ENCODE measurements at regions not wholly inside any gene's neighbourhood (a gene's known extent, or its start where the extent isn't known, plus 50 kb on each side); places are given as distances from the start of the nearest gene placed in this dataset.

DNA sequence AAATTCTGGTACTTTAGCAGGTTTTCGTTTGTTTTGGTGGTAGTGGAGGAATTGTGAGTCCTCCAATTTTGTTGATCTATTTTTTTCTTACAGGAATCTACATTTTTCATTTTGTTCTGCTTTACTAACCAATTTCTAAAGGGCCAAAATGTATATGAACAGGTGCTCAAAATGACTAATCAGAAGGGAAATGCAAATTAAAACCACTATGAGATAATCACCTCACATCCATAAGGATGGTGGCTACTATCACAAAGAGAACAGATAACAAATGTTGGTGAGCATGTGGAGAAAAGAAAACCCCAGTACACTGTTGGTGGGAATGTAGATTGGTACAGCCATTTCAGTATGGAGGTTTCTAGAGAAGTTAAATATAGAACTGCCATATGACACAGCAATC lies 134.2 kb downstream of the LMO4 start:
- no peaks in the 10 kb centered on the region for H3K36me3 ChIP-seq (ENCODE audit: insufficient read depth, low read length)
- no peaks in the 10 kb centered on the region for H3K4me1 ChIP-seq (ENCODE audit: insufficient read depth, low read length)
- Mint-ChIP-seq H3K9me3 (ENCODE audit: unreplicated experiment) (peaks cover 6% of the 10 kb centered on the region), H3K4me1 (ENCODE audit: low read depth, unreplicated experiment) (no peaks in the 10 kb centered on the region), H3K27me3 (ENCODE audit: low read depth, unreplicated experiment) (no peaks in the 10 kb centered on the region), H3K4me3 (ENCODE audit: unreplicated experiment) (no peak overlapping the region), H3K27ac (ENCODE audit: unreplicated experiment) (no peak overlapping the region), H3K36me3 (ENCODE audit: low read depth, unreplicated experiment) (no peaks in the 10 kb centered on the region)
- no peak for FAIRE-seq
- no peak for TF ChIP-seq EZH2 (IDR thresholded peaks at IDR 0.05; ENCODE audit: insufficient read depth, low read length)
- TF ChIP-seq, protein P1, sequence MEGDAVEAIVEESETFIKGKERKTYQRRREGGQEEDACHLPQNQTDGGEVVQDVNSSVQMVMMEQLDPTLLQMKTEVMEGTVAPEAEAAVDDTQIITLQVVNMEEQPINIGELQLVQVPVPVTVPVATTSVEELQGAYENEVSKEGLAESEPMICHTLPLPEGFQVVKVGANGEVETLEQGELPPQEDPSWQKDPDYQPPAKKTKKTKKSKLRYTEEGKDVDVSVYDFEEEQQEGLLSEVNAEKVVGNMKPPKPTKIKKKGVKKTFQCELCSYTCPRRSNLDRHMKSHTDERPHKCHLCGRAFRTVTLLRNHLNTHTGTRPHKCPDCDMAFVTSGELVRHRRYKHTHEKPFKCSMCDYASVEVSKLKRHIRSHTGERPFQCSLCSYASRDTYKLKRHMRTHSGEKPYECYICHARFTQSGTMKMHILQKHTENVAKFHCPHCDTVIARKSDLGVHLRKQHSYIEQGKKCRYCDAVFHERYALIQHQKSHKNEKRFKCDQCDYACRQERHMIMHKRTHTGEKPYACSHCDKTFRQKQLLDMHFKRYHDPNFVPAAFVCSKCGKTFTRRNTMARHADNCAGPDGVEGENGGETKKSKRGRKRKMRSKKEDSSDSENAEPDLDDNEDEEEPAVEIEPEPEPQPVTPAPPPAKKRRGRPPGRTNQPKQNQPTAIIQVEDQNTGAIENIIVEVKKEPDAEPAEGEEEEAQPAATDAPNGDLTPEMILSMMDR (IDR thresholded peaks at IDR 0.05; ENCODE audit: insufficient read depth, low read depth, low read length) = no peak
- no peak overlapping the region for H3K9ac ChIP-seq (ENCODE audit: low read length)
- H3K4me3 ChIP-seq (ENCODE audit: insufficient read depth, low read depth, low read length) = no peak overlapping the region
- no peak for DNase-seq (ENCODE audit: low read depth)
- no peak overlapping the region for H3K27ac ChIP-seq (ENCODE audit: low read depth, low read length)
- no peak overlapping the region for H3K4me2 ChIP-seq (ENCODE audit: low read length)
- no peaks in the 10 kb centered on the region for H3K27me3 ChIP-seq (ENCODE audit: insufficient read depth, low read length)
- no peaks in the 10 kb centered on the region for H3K9me3 ChIP-seq (ENCODE audit: insufficient read depth, low read depth, low read length)
- H3K79me2 ChIP-seq (ENCODE audit: insufficient read depth, low read length) = no peaks in the 10 kb centered on the region
- H4K20me1 ChIP-seq (ENCODE audit: insufficient read depth, low read length) = no peaks in the 10 kb centered on the region
- H2AFZ ChIP-seq (ENCODE audit: low read depth, low read length) = no peak overlapping the region

DNA sequence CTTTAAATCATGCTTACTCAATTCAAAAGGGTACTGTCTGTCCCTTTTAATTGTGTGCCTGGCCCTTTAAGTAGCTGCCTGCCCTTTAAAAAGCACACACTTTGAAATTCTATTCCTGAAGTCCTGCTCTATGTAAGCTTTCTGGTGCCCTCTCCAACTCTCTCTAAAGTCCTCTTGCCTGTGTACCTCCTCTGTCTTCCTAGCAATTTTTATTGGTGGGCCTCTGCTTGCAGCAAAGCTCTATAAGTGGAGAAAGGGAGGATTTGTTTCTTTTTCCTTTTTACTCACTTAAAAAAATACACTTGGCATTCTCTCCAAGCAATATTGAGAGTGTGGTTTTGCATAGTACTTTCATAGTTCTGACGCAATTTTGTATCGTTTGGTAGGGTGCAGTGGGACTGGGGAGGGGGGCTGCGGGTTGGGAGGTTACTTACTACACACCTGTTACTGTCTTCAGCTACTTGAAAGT lies 135.4 kb downstream of the LMO4 start:
- no peak overlapping the region for H3K4me3 ChIP-seq (ENCODE audit: insufficient read depth, low read depth, low read length)
- no peaks in the 10 kb centered on the region for H3K79me2 ChIP-seq (ENCODE audit: insufficient read depth, low read length)
- H3K27ac ChIP-seq (ENCODE audit: low read depth, low read length) = no peak overlapping the region
- TF ChIP-seq, protein P1 (IDR thresholded peaks at IDR 0.05; ENCODE audit: insufficient read depth, low read depth, low read length) = no peak
- TF ChIP-seq EZH2 (IDR thresholded peaks at IDR 0.05; ENCODE audit: insufficient read depth, low read length) = no peak
- H3K36me3 ChIP-seq (ENCODE audit: insufficient read depth, low read length) = no peaks in the 10 kb centered on the region
- H3K27me3 Mint-ChIP-seq (ENCODE audit: low read depth, unreplicated experiment) = no peaks in the 10 kb centered on the region
- H3K4me2 ChIP-seq (ENCODE audit: low read length) = no peak overlapping the region
- H3K4me3 Mint-ChIP-seq (ENCODE audit: unreplicated experiment) = no peak overlapping the region
- H3K4me1 Mint-ChIP-seq (ENCODE audit: low read depth, unreplicated experiment) = no peaks in the 10 kb centered on the region
- no peaks in the 10 kb centered on the region for H3K36me3 Mint-ChIP-seq (ENCODE audit: low read depth, unreplicated experiment)
- H3K9ac ChIP-seq (ENCODE audit: low read length) = no peak overlapping the region
- DNase-seq (ENCODE audit: low read depth) (no peak), FAIRE-seq (no peak)
- no peaks in the 10 kb centered on the region for H4K20me1 ChIP-seq (ENCODE audit: insufficient read depth, low read length)
- no peaks in the 10 kb centered on the region for H3K9me3 ChIP-seq (ENCODE audit: insufficient read depth, low read depth, low read length)
- peaks cover 2% of the 10 kb centered on the region for H3K9me3 Mint-ChIP-seq (ENCODE audit: unreplicated experiment)
- no peak overlapping the region for H3K27ac Mint-ChIP-seq (ENCODE audit: unreplicated experiment)
- no peaks in the 10 kb centered on the region for H3K27me3 ChIP-seq (ENCODE audit: insufficient read depth, low read length)
- H2AFZ ChIP-seq (ENCODE audit: low read depth, low read length) = no peak overlapping the region
- no peaks in the 10 kb centered on the region for H3K4me1 ChIP-seq (ENCODE audit: insufficient read depth, low read length)

- H3K4me1 Mint-ChIP-seq (ENCODE audit: low read depth, unreplicated experiment) = no peaks in the 10 kb centered on the region
- Histone ChIP-seq H3K4me2 (ENCODE audit: low read length) (no peak overlapping the region), H3K27me3 (ENCODE audit: insufficient read depth, low read length) (no peaks in the 10 kb centered on the region), H2AFZ (ENCODE audit: low read depth, low read length) (no peak overlapping the region), H3K79me2 (ENCODE audit: insufficient read depth, low read length) (no peaks in the 10 kb centered on the region), H3K9me3 (ENCODE audit: insufficient read depth, low read depth, low read length) (no peaks in the 10 kb centered on the region), H3K9ac (ENCODE audit: low read length) (no peak overlapping the region), H3K27ac (ENCODE audit: low read depth, low read length) (no peak overlapping the region), H3K4me3 (ENCODE audit: insufficient read depth, low read depth, low read length) (no peak overlapping the region), H3K4me1 (ENCODE audit: insufficient read depth, low read length) (no peaks in the 10 kb centered on the region), H4K20me1 (ENCODE audit: insufficient read depth, low read length) (no peaks in the 10 kb centered on the region), H3K36me3 (ENCODE audit: insufficient read depth, low read length) (no peaks in the 10 kb centered on the region)
- FAIRE-seq = no peak
- TF ChIP-seq EZH2 (IDR thresholded peaks at IDR 0.05; ENCODE audit: insufficient read depth, low read length) = no peak
- TF ChIP-seq, protein P1 (IDR thresholded peaks at IDR 0.05; ENCODE audit: insufficient read depth, low read depth, low read length) = no peak
- no peaks in the 10 kb centered on the region for H3K9me3 Mint-ChIP-seq (ENCODE audit: unreplicated experiment)
- no peak overlapping the region for H3K27ac Mint-ChIP-seq (ENCODE audit: unreplicated experiment)
- no peaks in the 10 kb centered on the region for H3K36me3 Mint-ChIP-seq (ENCODE audit: low read depth, unreplicated experiment)
- no peak overlapping the region for H3K4me3 Mint-ChIP-seq (ENCODE audit: unreplicated experiment)
- no peak for DNase-seq (ENCODE audit: low read depth)
- no peaks in the 10 kb centered on the region for H3K27me3 Mint-ChIP-seq (ENCODE audit: low read depth, unreplicated experiment)
Observed at GRCh38 chr1:87466621-87467020, 137.9 kb downstream of the LMO4 start.
